Lower leg skin (tissue), 4 donors: ENCODE measurements at regions not wholly inside any gene's neighbourhood (a gene's known extent, or its start where the extent isn't known, plus 50 kb on each side); places are given as distances from the start of the nearest gene placed in this dataset.
"Not testable (repeated sequence)": the region's sequence is repeated elsewhere in the genome, so short reads cannot be mapped to it uniquely, and the experiment has no call there.

Experiments
- DNase-seq, 2 donors: peaks; one replicate each; pipeline ENCODE4 v3.0.0-alpha.2; 2019; ENCODE audit warnings: low spot score in 2 of 2
- H3K4me3 ChIP-seq: fragments of 200-600 bp; sonication (generic); 2 replicates; pipeline ENCODE4 v1.5.1; 2017; ENCODE audit warnings: mild to moderate bottlenecking, low read depth; ENCODE audit not compliant: poor library complexity, severe bottlenecking
- CTCF ChIP-seq, 3 donors: fragments of 450-650 bp; IDR thresholded peaks; one replicate each; pipeline ENCODE4 v1.5.1; 2016; ENCODE audit warnings: antibody characterized with exemption in 3 of 3, mild to moderate bottlenecking in 3 of 3, moderate library complexity in 2 of 3
- POLR2A ChIP-seq, 2 donors: fragments of 450-650 bp; IDR thresholded peaks; one replicate each; pipeline ENCODE4 v1.6.1; 2016 to 2017; ENCODE audit warnings: antibody characterized with exemption in 2 of 2, mild to moderate bottlenecking in 1 of 2, moderate library complexity in 1 of 2
- WGBS, 2 donors: methylation state at CpG; one replicate each; pipeline ENCODE4 v1.1.5; 2018; 5-methylcytosine and 5-hydroxymethylcytosine counted together
- intact Hi-C: fragments of 100-400 bp; cut with DNase I; formaldehyde crosslinking; loops from one replicate; pipeline ENCODE4 v1.15.0; 2023; ENCODE audit warnings: low total_unique reads

- H3K4me3 ChIP-seq, intact Hi-C loops, DNase-seq: not testable (repeated sequence)
- WGBS, 2 donors = 62 to 87% methylated on average over 2 of the region's 2 CpGs
These were observed 140.9 kb upstream of the GOLGA6L4 start for GRCh38 chr15:84094720-84095119.

GRCh38 chr15:84097053-84097452 lies 138.5 kb upstream of the GOLGA6L4 start:
- intact Hi-C loops, H3K4me3 ChIP-seq, DNase-seq: not testable (repeated sequence)
- 62% methylated on average over 3 of the region's 3 CpGs for WGBS, 2 donors

GRCh38 chr15:84098604-84099003 lies 137.0 kb upstream of the GOLGA6L4 start:
- no peak for DNase-seq
- TF ChIP-seq CTCF (IDR thresholded peaks at IDR 0.05) (no peak), POLR2A (IDR thresholded peaks at IDR 0.05) (no peak)
- H3K4me3 ChIP-seq = no peak overlapping the region
- intact Hi-C loops = no loop called here

GRCh38 chr15:84099181-84099580 lies 136.4 kb upstream of the GOLGA6L4 start:
- DNase-seq = no peak
- TF ChIP-seq POLR2A (IDR thresholded peaks at IDR 0.05) (no peak), CTCF (IDR thresholded peaks at IDR 0.05) (no peak)
- intact Hi-C loops = no loop called here
- WGBS, 2 donors = 20 to 24% methylated on average over 1 of the region's 1 CpG
- H3K4me3 ChIP-seq = no peak overlapping the region

GRCh38 chr15:84103345-84103744 lies 132.2 kb upstream of the GOLGA6L4 start:
- H3K4me3 ChIP-seq = no peak overlapping the region
- 89 to 91% methylated on average over 4 of the region's 4 CpGs for WGBS, 2 donors
- intact Hi-C loops = no loop called here
- TF ChIP-seq CTCF (IDR thresholded peaks at IDR 0.05) = no peak
- TF ChIP-seq POLR2A (IDR thresholded peaks at IDR 0.05) = no peak
- DNase-seq = no peak

GRCh38 chr15:84104853-84105252 lies 130.7 kb upstream of the GOLGA6L4 start:
- no peak overlapping the region for H3K4me3 ChIP-seq
- WGBS, 2 donors = 61 to 69% methylated on average over 3 of the region's 3 CpGs
- no peak for TF ChIP-seq POLR2A (IDR thresholded peaks at IDR 0.05)
- TF ChIP-seq CTCF (IDR thresholded peaks at IDR 0.05) = no peak
- intact Hi-C loops = no loop called here
- no peak for DNase-seq

- intact Hi-C loops = no loop called here
- 74 to 79% methylated on average over 2 of the region's 2 CpGs for WGBS, 2 donors
- TF ChIP-seq POLR2A (IDR thresholded peaks at IDR 0.05) (no peak), CTCF (IDR thresholded peaks at IDR 0.05) (no peak)
These were observed 126.8 kb upstream of the GOLGA6L4 start for GRCh38 chr15:84108728-84109127.

More at GRCh38 chr15:84108728-84109127, 126.8 kb upstream of the GOLGA6L4 start:
- H3K4me3 ChIP-seq = no peak overlapping the region
- no peak for DNase-seq
